Right atrium auricular region (tissue), 2 donors: ENCODE measurements at regions not wholly inside any gene's neighbourhood (a gene's known extent, or its start where the extent isn't known, plus 50 kb on each side); places are given as distances from the start of the nearest gene placed in this dataset.

ENCODE experiments used
- DNase-seq: peaks from one replicate; pipeline ENCODE4 v3.0.0-alpha.2; 2019; ENCODE audit warnings: low spot score
- H3K27ac ChIP-seq, 2 donors: fragments of 200-600 bp; sonication (generic); 1 replicate in 1 of 2; 2 replicates in 1 of 2; pipeline ENCODE4 v1.5.1; 2016 to 2019
- H3K27me3 ChIP-seq, 2 donors: fragments of 200-600 bp; sonication (generic); one replicate each; pipeline versions ENCODE4 v1.5.1 to v1.6.0; 2017 to 2019
- H3K36me3 ChIP-seq: fragments of 200-600 bp; sonication (generic); one replicate; pipeline ENCODE4 v1.5.1; 2016
- H3K4me1 ChIP-seq, 2 donors: fragments of 200-600 bp; sonication (generic); one replicate each; pipeline versions ENCODE4 v1.5.1 to v1.6.0; 2017 to 2019
- H3K4me3 ChIP-seq, 2 donors: fragments of 200-600 bp; sonication (generic); 1 replicate in 1 of 2; 2 replicates in 1 of 2; pipeline ENCODE4 v1.5.1; 2017 to 2019; ENCODE audit warnings: mild to moderate bottlenecking in 1 of 2, moderate library complexity in 1 of 2
- H3K9me3 ChIP-seq, 2 donors: fragments of 200-600 bp; sonication (generic); one replicate each; pipeline ENCODE4 v1.5.1; 2019
- CTCF ChIP-seq, 2 donors: fragments of 200-600 bp; sonication (generic); IDR thresholded peaks; one replicate each; pipeline ENCODE4 v1.5.1; 2019; ENCODE audit warnings: antibody characterized with exemption in 2 of 2

GRCh38 chr12:123096182-123096581, 54.7 kb downstream of the PITPNM2 start:
- no peaks in the 10 kb centered on the region for H3K9me3 ChIP-seq
- H3K27me3 ChIP-seq = no peaks in the 10 kb centered on the region
- no peaks in the 10 kb centered on the region for H3K36me3 ChIP-seq
- peak overlapping the region; percentile 87 to 89 for H3K27ac ChIP-seq
- H3K4me3 ChIP-seq = no peak overlapping the region
- no peak for TF ChIP-seq CTCF (IDR thresholded peaks at IDR 0.05)
- H3K4me1 ChIP-seq = peaks cover 0 to 78% of the 10 kb centered on the region in 2 donors
- DNase-seq = no peak

- Histone ChIP-seq H3K4me1 (peaks cover 0 to 71% of the 10 kb centered on the region in 2 donors), H3K9me3 (no peaks in the 10 kb centered on the region), H3K27ac (peak overlapping the region; percentile 87 to 89), H3K27me3 (no peaks in the 10 kb centered on the region), H3K4me3 (no peak overlapping the region), H3K36me3 (no peaks in the 10 kb centered on the region)
- TF ChIP-seq CTCF (IDR thresholded peaks at IDR 0.05) = no peak
- no peak for DNase-seq
Measured at GRCh38 chr12:123095078-123095881, 55.6 kb downstream of the PITPNM2 start.

- H3K4me3 ChIP-seq = no peak overlapping the region
- H3K27ac ChIP-seq = peak overlapping the region; percentile 87 to 89
- H3K4me1 ChIP-seq = peaks cover 0 to 69% of the 10 kb centered on the region in 2 donors
- no peak for DNase-seq
- no peaks in the 10 kb centered on the region for H3K27me3 ChIP-seq
- H3K9me3 ChIP-seq = peaks cover 0 to 4% of the 10 kb centered on the region in 2 donors
- no peaks in the 10 kb centered on the region for H3K36me3 ChIP-seq
- no peak for TF ChIP-seq CTCF (IDR thresholded peaks at IDR 0.05)
Measured at GRCh38 chr12:123094349-123095077, 56.4 kb downstream of the PITPNM2 start.

- Histone ChIP-seq H3K4me1 (peaks cover 0 to 69% of the 10 kb centered on the region in 2 donors), H3K4me3 (no peak overlapping the region), H3K27me3 (no peaks in the 10 kb centered on the region), H3K36me3 (no peaks in the 10 kb centered on the region), H3K9me3 (peaks cover 0 to 4% of the 10 kb centered on the region in 2 donors), H3K27ac (no peak overlapping the region)
- TF ChIP-seq CTCF (IDR thresholded peaks at IDR 0.05) = no peak
- DNase-seq = no peak
Measured at GRCh38 chr12:123092866-123093265, 58.0 kb downstream of the PITPNM2 start.

- no peaks in the 10 kb centered on the region for H3K27me3 ChIP-seq
- no peaks in the 10 kb centered on the region for H3K36me3 ChIP-seq
- H3K4me1 ChIP-seq = peaks cover 0 to 67% of the 10 kb centered on the region in 2 donors
- no peak for TF ChIP-seq CTCF (IDR thresholded peaks at IDR 0.05)
- H3K27ac ChIP-seq = peak overlapping the region in 1 of 2 donors; percentile 13
- H3K9me3 ChIP-seq = peaks cover 0 to 4% of the 10 kb centered on the region in 2 donors
- H3K4me3 ChIP-seq = no peak overlapping the region
- no peak for DNase-seq
Measured at GRCh38 chr12:123091230-123092150, 59.4 kb downstream of the PITPNM2 start.
